Stimulated activated CD8-positive, alpha-beta memory T cell treated with anti-CD3 and anti-CD28 coated beads, Interleukin-7, amount 100 ng/mL, for 4 hours (primary cell): ENCODE measurements at regions not wholly inside any gene's neighbourhood (a gene's known extent, or its start where the extent isn't known, plus 50 kb on each side); places are given as distances from the start of the nearest gene placed in this dataset.

Experiments used
- DNase-seq, 2 donors: peaks; one replicate each; pipeline ENCODE4 v3.0.0-alpha.2; 2020; ENCODE audit warnings: low read depth in 2 of 2

DNA sequence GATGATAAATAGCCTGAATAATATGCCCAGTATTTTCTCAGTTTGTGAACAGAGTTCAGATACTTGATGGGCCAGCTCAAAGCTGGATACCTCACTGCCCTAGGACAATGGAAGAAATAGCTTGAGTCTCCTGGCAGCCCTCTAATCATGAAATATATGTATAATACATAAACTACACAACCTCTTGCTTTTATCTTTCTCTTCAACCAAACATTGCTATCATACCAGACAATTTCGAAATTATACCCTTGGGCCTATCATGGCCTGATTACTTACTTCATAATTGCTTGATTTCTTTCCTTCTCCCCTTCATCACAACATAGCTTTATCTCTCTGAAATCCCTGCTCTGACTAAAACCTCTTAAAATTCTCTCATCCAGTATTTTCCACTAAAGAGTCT is 1144.9 kb upstream of the C9orf72 start:
- no peak for DNase-seq

GRCh38 chr9:28720746-28721145 is 1147.5 kb upstream of the C9orf72 start:
- no peak for DNase-seq

GRCh38 chr9:28730111-28730510 is 1156.8 kb upstream of the C9orf72 start:
- DNase-seq = no peak

DNA sequence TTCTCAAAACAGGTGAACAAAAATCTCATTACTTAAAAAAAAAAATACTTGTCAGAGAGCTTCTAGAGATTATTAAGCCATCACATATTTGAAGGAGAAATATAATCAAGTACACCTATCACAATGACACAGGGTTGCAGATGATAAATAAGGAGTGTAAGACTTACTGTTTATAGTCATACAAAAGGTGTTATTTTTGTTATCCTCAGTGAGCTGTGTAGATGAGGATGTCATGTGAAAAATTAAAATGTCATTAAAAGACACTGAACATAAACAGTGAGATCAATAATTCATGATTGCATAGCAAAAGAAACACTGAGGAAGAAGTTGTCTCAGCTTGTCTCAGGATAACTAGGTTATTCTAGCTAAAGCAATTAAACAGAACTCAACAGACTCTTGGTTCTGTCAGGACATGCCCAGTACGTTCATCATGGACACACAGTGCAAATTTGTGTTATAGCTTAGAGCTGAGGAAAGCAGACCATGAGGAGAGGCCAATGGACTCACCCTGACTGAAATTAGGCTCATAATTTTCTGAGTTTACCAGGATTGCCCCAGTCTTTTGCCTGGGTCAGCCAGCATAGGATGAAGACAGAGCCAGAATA is 1162.6 kb upstream of the C9orf72 start:
- no peak for DNase-seq

- DNase-seq = no peak
These were observed 1168.2 kb upstream of the C9orf72 start for GRCh38 chr9:28741459-28741858.

GRCh38 chr9:28747351-28747985 is 1174.2 kb upstream of the C9orf72 start:
- no peak for DNase-seq

DNA sequence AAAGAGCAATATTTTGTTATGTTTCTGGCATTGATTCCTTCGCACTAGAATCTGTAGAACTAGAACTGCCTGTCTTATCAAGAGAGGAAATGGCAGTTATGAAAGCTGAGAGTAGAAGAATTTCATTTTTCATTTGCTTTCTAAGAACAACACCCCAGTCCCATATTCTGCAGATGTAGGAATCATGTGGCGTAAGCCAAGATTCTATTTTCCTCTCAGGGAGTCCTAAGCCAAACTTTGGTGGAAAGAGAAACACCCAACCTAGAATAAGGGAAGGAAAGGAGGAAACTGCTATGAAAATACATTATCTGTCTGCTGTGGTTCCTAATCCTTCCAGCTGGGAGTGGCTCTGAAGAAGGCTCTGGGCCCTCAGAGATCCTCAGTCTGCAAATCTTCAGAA is 1176.9 kb upstream of the C9orf72 start:
- no peak for DNase-seq

DNA sequence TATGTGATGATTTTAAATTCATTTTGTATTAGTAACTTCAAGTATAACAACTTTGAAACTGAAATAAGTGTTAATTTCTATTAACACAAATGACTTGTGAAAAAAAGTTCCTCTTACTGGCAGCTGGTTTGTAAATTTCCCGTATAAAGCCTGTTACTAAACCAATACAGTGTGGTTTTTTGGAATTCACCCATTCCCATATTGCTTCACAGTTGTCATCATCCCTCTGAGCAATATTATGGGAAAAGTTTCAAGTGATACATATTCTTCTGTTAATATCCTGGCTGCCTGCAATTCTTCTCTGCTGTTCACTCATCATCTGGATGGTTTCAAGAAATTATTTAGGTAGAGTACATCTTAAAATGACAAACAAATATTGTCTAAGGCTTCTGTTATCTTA is 1185.1 kb upstream of the C9orf72 start:
- DNase-seq = no peak

- DNase-seq = no peak
These were observed 1185.7 kb upstream of the C9orf72 start for GRCh38 chr9:28758971-28759370.

GRCh38 chr9:28762167-28762566 is 1188.9 kb upstream of the C9orf72 start:
- DNase-seq = no peak

GRCh38 chr9:28764532-28764931 is 1191.3 kb upstream of the C9orf72 start:
- DNase-seq = no peak

GRCh38 chr9:28770226-28770625 is 1196.9 kb upstream of the C9orf72 start:
- DNase-seq = no peak

DNA sequence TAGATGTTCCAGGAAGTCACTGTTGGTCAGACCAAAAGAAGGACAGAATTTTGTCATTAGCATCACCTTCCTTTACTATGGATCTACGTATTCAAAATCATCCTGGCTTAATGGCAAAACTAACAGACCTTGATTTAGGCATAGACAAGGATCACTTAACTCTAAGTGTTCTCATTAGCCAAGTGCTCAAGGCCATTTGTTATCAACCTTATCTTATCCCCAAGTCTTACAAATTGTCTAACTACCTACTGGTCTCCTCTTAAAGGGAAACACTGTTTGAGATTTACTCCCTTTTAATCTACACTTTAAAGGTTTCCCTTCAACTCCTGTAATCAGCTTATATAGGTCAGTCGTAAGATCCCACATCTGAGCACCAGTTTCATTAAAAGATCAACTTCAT is 1197.5 kb upstream of the C9orf72 start:
- no peak for DNase-seq

GRCh38 chr9:28774433-28775235 is 1201.4 kb upstream of the C9orf72 start:
- DNase-seq = no peak

GRCh38 chr9:28779243-28779642 is 1206.0 kb upstream of the C9orf72 start:
- no peak for DNase-seq

DNA sequence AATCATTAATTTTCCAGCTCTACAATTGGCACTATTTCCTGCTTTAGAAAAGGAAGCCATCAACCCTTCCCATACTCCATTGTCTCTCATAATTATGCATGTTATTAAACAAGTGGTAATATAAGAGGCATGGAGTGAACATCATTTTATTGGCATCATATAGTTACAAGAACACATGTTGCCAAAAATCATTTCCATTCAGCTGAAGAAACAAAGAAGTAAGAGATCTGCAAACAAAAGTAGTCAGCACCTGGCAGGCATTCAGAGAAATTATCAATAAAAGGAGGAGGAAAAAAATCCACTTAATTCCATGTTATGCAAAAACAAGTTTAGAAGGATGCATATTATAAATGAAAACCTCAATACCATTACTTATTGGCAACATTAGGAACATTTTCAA is 1208.2 kb upstream of the C9orf72 start:
- no peak for DNase-seq

DNA sequence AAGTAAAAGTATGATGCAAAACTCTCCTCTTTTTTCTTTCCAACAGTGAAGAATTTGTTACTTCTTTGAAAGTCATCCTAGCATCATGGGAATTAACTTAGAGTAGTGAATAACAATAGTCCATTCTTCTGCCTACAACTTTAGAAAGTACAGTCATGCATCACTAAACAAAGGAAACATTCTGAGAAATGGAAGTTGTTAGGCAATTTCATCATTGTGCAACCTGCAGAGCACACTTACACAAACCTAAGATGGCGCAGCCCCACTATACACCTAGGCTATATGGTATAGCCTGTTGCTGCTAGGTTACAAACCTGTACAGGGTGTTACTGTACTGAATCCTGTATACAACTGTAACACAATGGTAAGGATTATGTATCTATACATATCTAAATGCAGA is 1209.3 kb upstream of the C9orf72 start:
- no peak for DNase-seq

DNA sequence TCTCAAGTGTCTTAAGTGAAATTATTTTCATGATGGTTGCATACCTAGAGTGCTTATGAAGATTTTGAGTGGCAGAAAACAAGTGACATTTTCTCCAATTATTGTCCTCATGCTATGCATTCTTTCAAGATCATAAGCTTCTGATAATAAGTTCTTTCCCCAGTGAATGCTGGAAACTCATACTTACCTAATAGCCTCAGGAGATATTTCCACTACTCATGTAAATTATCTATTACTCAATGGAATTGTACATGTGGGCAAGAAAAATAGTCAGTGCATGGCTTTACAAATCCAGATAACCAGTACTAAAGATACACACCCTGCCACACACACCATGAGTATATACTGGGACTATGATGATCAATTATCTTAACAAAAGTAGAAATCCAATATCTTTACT is 1219.4 kb upstream of the C9orf72 start:
- no peak for DNase-seq

DNA sequence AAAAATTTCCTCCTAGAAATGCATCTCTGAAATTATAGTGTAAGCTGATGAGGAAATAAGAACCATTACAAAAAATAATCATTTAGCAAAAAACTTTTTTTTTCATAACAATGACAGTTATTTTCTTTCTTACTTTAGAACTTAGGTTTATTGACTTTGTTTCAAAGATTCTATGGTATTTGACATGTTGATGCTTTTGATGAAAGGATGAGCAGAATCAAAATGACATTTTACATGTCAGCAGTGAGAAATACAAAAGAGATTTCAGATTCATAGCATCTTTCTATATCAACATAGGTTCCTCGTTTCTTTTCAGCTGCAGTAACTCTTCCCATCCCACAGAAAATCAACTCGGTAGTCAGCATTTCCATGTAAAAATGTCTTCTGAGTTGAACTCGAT is 1226.6 kb upstream of the C9orf72 start:
- DNase-seq = no peak

GRCh38 chr9:28801144-28801799 is 1228.0 kb upstream of the C9orf72 start:
- no peak for DNase-seq

DNA sequence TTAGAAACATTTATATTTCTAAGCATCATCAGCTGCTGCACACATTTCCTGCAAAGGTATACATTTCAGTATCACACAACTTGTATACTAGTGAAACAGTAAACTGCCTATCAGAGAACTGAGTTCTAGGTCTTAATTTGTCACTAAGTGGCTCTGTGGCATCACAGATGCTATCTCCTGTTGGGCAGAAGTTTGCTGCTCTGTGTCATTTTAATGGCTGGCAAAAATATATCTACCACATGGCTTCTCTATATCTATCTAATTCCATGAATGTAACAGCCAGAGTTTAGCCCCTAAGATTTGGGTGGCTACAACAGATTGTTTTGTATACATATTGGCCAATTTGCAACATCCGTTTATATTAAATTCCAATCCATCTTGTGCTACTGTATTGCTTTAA is 1231.9 kb upstream of the C9orf72 start:
- no peak for DNase-seq

DNA sequence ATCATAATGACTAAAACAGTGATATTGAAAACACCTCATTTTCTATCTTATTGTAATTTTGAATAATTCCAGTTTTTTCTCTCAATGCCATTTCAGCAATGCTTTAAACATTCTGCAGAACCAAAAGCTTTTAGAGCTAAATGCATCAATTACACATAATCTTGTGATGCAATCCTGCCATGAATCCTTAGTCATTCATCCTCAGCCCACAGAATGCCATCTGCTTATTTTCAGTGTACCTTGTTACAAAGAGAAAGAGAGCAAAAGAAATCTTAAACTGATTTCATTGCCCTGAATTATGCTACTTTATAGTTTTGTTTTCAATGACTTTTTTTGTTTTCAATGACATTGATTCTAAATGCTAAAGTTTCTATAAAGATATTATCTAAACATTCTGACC is 1234.8 kb upstream of the C9orf72 start:
- DNase-seq = no peak
